SU-DHL-6 (cell line): ENCODE measurements at regions not wholly inside any gene's neighbourhood (a gene's known extent, or its start where the extent isn't known, plus 50 kb on each side); places are given as distances from the start of the nearest gene placed in this dataset.

Source experiments
- H2AFZ ChIP-seq: fragments of 200-600 bp; sonication (generic); 2 replicates; pipeline ENCODE4 v1.6.1; 2014; ENCODE audit warnings: low read depth, mild to moderate bottlenecking, moderate library complexity, mixed read lengths, antibody characterized with exemption, low read length; ENCODE audit not compliant: severe bottlenecking
- H3F3A ChIP-seq: fragments of 200-600 bp; shearing (Covaris generic); 2 replicates; pipeline ENCODE4 v1.6.0; 2016; ENCODE audit warnings: antibody characterized with exemption, mild to moderate bottlenecking; ENCODE audit not compliant: insufficient read depth
- H3K27ac ChIP-seq: fragments of 200-600 bp; sonication (generic); 2 replicates; pipeline ENCODE4 v1.5.1; 2016; ENCODE audit warnings: low read depth, mild to moderate bottlenecking, low read length, moderate library complexity, mixed read lengths
- H3K27me3 ChIP-seq: fragments of 200-600 bp; sonication (generic), shearing (Covaris generic); 2 replicates; pipeline ENCODE4 v1.6.0; 2014; ENCODE audit warnings: mild to moderate bottlenecking, low read length
- H3K36me3 ChIP-seq: fragments of 200-600 bp; sonication (generic); 2 replicates; pipeline ENCODE4 v1.6.1; 2014; ENCODE audit warnings: mild to moderate bottlenecking, low read length, mixed read lengths
- H3K4me2 ChIP-seq: fragments of 300-600, 200-600 bp; shearing (Covaris generic), sonication (generic); 2 replicates; pipeline ENCODE4 v1.6.0; 2014; ENCODE audit warnings: low read length, low read depth, mild to moderate bottlenecking; ENCODE audit not compliant: poor library complexity, severe bottlenecking
- H3K4me3 ChIP-seq: fragments of 200-600 bp; sonication (generic); 2 replicates; pipeline ENCODE4 v1.5.1; 2014; ENCODE audit warnings: antibody characterized with exemption, low read length, mild to moderate bottlenecking, mixed read lengths; ENCODE audit not compliant: insufficient read depth, poor library complexity, severe bottlenecking
- H3K79me2 ChIP-seq: fragments of 200-600 bp; sonication (generic); 2 replicates; pipeline ENCODE4 v1.6.1; 2014; ENCODE audit warnings: mild to moderate bottlenecking, low read length, moderate library complexity; ENCODE audit not compliant: insufficient read depth
- H3K9ac ChIP-seq: fragments of 200-600 bp; sonication (generic); 2 replicates; pipeline ENCODE4 v1.7.0; 2014; ENCODE audit warnings: mild to moderate bottlenecking, low read length
- H3K9me2 ChIP-seq: fragments of 200-600 bp; sonication (generic); replicated peaks from 2 replicates; pipeline ENCODE4 v1.6.1; 2014; ENCODE audit warnings: low read length; ENCODE audit not compliant: insufficient read depth
- H3K9me3 ChIP-seq: fragments of 200-600 bp; sonication (generic); 2 replicates; pipeline ENCODE4 v1.6.1; 2014; ENCODE audit warnings: low read length, mixed read lengths; ENCODE audit not compliant: insufficient read depth
- H4K20me1 ChIP-seq: fragments of 200-600 bp; sonication (generic); 2 replicates; pipeline ENCODE4 v1.6.1; 2014; ENCODE audit warnings: low read depth, mild to moderate bottlenecking, antibody characterized with exemption, low read length, moderate library complexity, mixed read lengths
- EZH2phosphoT487 ChIP-seq: fragments of 200-600 bp; sonication (generic), shearing (Covaris generic); conservative IDR thresholded peaks from 2 replicates; pipeline ENCODE4 v1.6.1; 2018; ENCODE audit warnings: mild to moderate bottlenecking, antibody characterized with exemption, low read length, moderate library complexity, mixed read lengths
- TF ChIP-seq, protein P1 (sequence below): fragments of 200-600 bp; sonication (generic); IDR thresholded peaks from one replicate; pipeline ENCODE4 v1.5.1; 2017; ENCODE audit warnings: antibody characterized with exemption, mild to moderate bottlenecking, low read length, moderate library complexity; ENCODE audit not compliant: insufficient read depth, poor library complexity, severe bottlenecking

GRCh38 chr2:125870746-125871145, 785.2 kb upstream of the GYPC start:
- Histone ChIP-seq H3K4me3 (no peak overlapping the region), H3K9ac (no peak overlapping the region), H3K27me3 (no peaks in the 10 kb centered on the region), H3K27ac (no peak overlapping the region), H3K36me3 (no peaks in the 10 kb centered on the region), H3K9me3 (peaks cover 3% of the 10 kb centered on the region; the same call in 1 of the 2 replicates), H3K9me2 (no peaks in the 10 kb centered on the region), H3F3A (no peaks in the 10 kb centered on the region), H3K4me2 (no peak overlapping the region), H2AFZ (no peak overlapping the region), H3K79me2 (no peaks in the 10 kb centered on the region), H4K20me1 (no peaks in the 10 kb centered on the region)
- TF ChIP-seq, protein P1, sequence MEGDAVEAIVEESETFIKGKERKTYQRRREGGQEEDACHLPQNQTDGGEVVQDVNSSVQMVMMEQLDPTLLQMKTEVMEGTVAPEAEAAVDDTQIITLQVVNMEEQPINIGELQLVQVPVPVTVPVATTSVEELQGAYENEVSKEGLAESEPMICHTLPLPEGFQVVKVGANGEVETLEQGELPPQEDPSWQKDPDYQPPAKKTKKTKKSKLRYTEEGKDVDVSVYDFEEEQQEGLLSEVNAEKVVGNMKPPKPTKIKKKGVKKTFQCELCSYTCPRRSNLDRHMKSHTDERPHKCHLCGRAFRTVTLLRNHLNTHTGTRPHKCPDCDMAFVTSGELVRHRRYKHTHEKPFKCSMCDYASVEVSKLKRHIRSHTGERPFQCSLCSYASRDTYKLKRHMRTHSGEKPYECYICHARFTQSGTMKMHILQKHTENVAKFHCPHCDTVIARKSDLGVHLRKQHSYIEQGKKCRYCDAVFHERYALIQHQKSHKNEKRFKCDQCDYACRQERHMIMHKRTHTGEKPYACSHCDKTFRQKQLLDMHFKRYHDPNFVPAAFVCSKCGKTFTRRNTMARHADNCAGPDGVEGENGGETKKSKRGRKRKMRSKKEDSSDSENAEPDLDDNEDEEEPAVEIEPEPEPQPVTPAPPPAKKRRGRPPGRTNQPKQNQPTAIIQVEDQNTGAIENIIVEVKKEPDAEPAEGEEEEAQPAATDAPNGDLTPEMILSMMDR, result no peak
- no peak for TF ChIP-seq EZH2phosphoT487

DNA sequence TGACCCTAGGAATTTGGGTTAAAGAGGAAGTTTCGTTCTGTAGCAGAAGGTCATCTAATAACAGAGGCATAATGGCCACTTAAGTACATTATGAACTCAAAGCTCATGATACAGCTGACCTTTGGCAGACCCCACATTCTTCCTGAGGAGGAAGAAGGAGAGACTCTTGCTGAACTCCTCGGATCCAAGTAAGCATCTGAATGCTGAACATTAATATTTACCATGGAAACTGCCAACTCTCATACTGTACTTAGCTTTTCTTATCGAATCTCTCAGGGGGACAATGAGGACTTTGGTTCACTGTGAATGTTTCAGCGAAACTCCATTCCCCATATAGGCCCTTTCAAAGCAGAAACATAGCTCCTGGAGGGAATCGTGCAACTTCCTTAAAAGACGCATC, 781.4 kb upstream of the GYPC start:
- H3K9me3 ChIP-seq, result peaks cover 3% of the 10 kb centered on the region; the same call in 1 of the 2 replicates
- no peaks in the 10 kb centered on the region for H4K20me1 ChIP-seq
- no peak overlapping the region for H3K9ac ChIP-seq
- H3K27me3 ChIP-seq, result no peaks in the 10 kb centered on the region
- no peak overlapping the region for H2AFZ ChIP-seq
- H3K27ac ChIP-seq, result no peak overlapping the region
- no peaks in the 10 kb centered on the region for H3K79me2 ChIP-seq
- no peak overlapping the region for H3K4me2 ChIP-seq
- no peak for TF ChIP-seq EZH2phosphoT487
- TF ChIP-seq, protein P1, result no peak
- H3K9me2 ChIP-seq, result no peaks in the 10 kb centered on the region
- H3K4me3 ChIP-seq, result no peak overlapping the region
- H3K36me3 ChIP-seq, result no peaks in the 10 kb centered on the region
- H3F3A ChIP-seq, result no peaks in the 10 kb centered on the region

DNA sequence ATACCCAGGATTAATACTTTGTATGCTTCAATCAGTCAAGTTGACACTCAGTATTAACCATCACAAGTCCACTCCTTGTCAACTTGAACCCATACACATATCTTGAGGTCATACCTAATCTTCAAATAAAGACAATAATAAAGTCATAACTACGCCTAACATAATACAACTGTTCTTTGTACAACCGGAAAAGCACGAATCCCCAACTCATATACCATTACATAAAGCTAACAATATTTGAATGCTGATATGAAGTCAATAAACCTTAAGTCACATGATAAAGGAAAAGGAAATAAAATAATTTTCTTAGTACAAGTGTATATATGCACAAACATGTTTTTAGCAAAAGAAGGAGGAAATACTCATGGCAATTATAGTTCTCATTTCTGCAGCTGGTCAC, 770.6 kb upstream of the GYPC start:
- H3K36me3 ChIP-seq, result no peaks in the 10 kb centered on the region
- H3F3A ChIP-seq, result no peaks in the 10 kb centered on the region
- no peaks in the 10 kb centered on the region for H3K27me3 ChIP-seq
- no peak overlapping the region for H3K9ac ChIP-seq
- TF ChIP-seq EZH2phosphoT487, result no peak
- no peak overlapping the region for H2AFZ ChIP-seq
- no peaks in the 10 kb centered on the region for H3K9me3 ChIP-seq
- H3K79me2 ChIP-seq, result no peaks in the 10 kb centered on the region
- H3K4me3 ChIP-seq, result no peak overlapping the region
- H3K9me2 ChIP-seq, result no peaks in the 10 kb centered on the region
- H4K20me1 ChIP-seq, result no peaks in the 10 kb centered on the region
- no peak overlapping the region for H3K27ac ChIP-seq
- H3K4me2 ChIP-seq, result no peak overlapping the region

- no peaks in the 10 kb centered on the region for H4K20me1 ChIP-seq
- no peak overlapping the region for H2AFZ ChIP-seq
- H3K27ac ChIP-seq, result no peak overlapping the region
- H3K9ac ChIP-seq, result no peak overlapping the region
- H3K36me3 ChIP-seq, result no peaks in the 10 kb centered on the region
- H3K9me3 ChIP-seq, result no peaks in the 10 kb centered on the region
- H3K4me3 ChIP-seq, result no peak overlapping the region
- H3K27me3 ChIP-seq, result no peaks in the 10 kb centered on the region
- H3F3A ChIP-seq, result no peaks in the 10 kb centered on the region
- no peak overlapping the region for H3K4me2 ChIP-seq
- no peaks in the 10 kb centered on the region for H3K9me2 ChIP-seq
- no peak for TF ChIP-seq EZH2phosphoT487
- TF ChIP-seq, protein P1, result no peak
- H3K79me2 ChIP-seq, result no peaks in the 10 kb centered on the region
Measured at GRCh38 chr2:125886153-125886552, 769.8 kb upstream of the GYPC start.
